Activated T-cell treated with anti-CD3 and anti-CD28 coated beads, Interleukin-2, amount 50 U/mL, for 72 hours (primary cell): ENCODE measurements at regions not wholly inside any gene's neighbourhood (a gene's known extent, or its start where the extent isn't known, plus 50 kb on each side); places are given as distances from the start of the nearest gene placed in this dataset.

Experiments
- ATAC-seq, 2 donors: fragments of 150-1000 bp; cut with Tn5 transposase; replicated peaks in 1 of 2; 2 replicates each; pipeline ENCODE4 v1.10.0; 2021; ENCODE audit warnings: moderate library complexity in 2 of 2, mild to moderate bottlenecking in 1 of 2
- DNase-seq, 2 donors: peaks; one replicate each; pipeline ENCODE4 v3.0.0; 2021 to 2022; ENCODE audit warnings: mixed read lengths in 1 of 2
- H3K27ac Mint-ChIP-seq: one replicate; pipeline ENCODE4 v1.8.0; 2022; ENCODE audit warnings: mild to moderate bottlenecking, moderate library complexity, mixed read lengths
- H3K27me3 Mint-ChIP-seq: one replicate; pipeline ENCODE4 v1.8.0; 2022; ENCODE audit warnings: low read depth, mixed read lengths
- H3K36me3 Mint-ChIP-seq, 2 donors: one replicate each; pipeline ENCODE4 v1.8.0; 2022; ENCODE audit warnings: mixed read lengths in 2 of 2, mild to moderate bottlenecking in 1 of 2; ENCODE audit not compliant: insufficient read depth in 2 of 2
- H3K4me1 Mint-ChIP-seq: one replicate; pipeline ENCODE4 v1.8.0; 2022; ENCODE audit warnings: low read depth, mixed read lengths
- H3K4me3 Mint-ChIP-seq, 2 donors: one replicate each; pipeline ENCODE4 v1.8.0; 2022; ENCODE audit warnings: mild to moderate bottlenecking in 2 of 2, mixed read lengths in 2 of 2, moderate library complexity in 2 of 2
- H3K9me3 Mint-ChIP-seq, 2 donors: one replicate each; pipeline ENCODE4 v1.8.0; 2022; ENCODE audit warnings: mixed read lengths in 2 of 2

- Mint-ChIP-seq H3K36me3 (no peaks in the 10 kb centered on the region), H3K4me3 (no peak overlapping the region), H3K27ac (no peak overlapping the region), H3K9me3 (no peaks in the 10 kb centered on the region), H3K4me1 (no peaks in the 10 kb centered on the region), H3K27me3 (peaks cover 34% of the 10 kb centered on the region)
- no peak for DNase-seq
- ATAC-seq: no peak
Observed at GRCh38 chr2:173667014-173667413, 298.2 kb downstream of the SP3 start.

- H3K4me1 Mint-ChIP-seq: no peaks in the 10 kb centered on the region
- H3K27me3 Mint-ChIP-seq: peaks cover 34% of the 10 kb centered on the region
Observed at GRCh38 chr2:173667415-173667814, 297.8 kb downstream of the SP3 start.

GRCh38 chr2:173669271-173669853 lies 295.8 kb downstream of the SP3 start:
- ATAC-seq (no peak), DNase-seq (no peak)
- Mint-ChIP-seq H3K27ac (no peak overlapping the region), H3K27me3 (peaks cover 18% of the 10 kb centered on the region), H3K4me1 (no peaks in the 10 kb centered on the region), H3K4me3 (no peak overlapping the region), H3K9me3 (no peaks in the 10 kb centered on the region), H3K36me3 (no peaks in the 10 kb centered on the region)

More at GRCh38 chr2:173667415-173667814, 297.8 kb downstream of the SP3 start:
- Mint-ChIP-seq H3K36me3 (no peaks in the 10 kb centered on the region), H3K27ac (no peak overlapping the region), H3K9me3 (no peaks in the 10 kb centered on the region), H3K4me3 (no peak overlapping the region)
- no peak for DNase-seq
- no peak for ATAC-seq

GRCh38 chr2:173669888-173670287 lies 295.3 kb downstream of the SP3 start:
- H3K4me1 Mint-ChIP-seq: no peaks in the 10 kb centered on the region
- ATAC-seq: no peak
- H3K27me3 Mint-ChIP-seq: peaks cover 16% of the 10 kb centered on the region
- DNase-seq: no peak
- no peak overlapping the region for H3K4me3 Mint-ChIP-seq
- H3K27ac Mint-ChIP-seq: no peak overlapping the region
- H3K9me3 Mint-ChIP-seq: no peaks in the 10 kb centered on the region
- H3K36me3 Mint-ChIP-seq: no peaks in the 10 kb centered on the region

- DNase-seq (no peak), ATAC-seq (no peak)
- Mint-ChIP-seq H3K36me3 (peaks cover 0 to 2% of the 10 kb centered on the region in 2 donors), H3K27me3 (peaks cover 40% of the 10 kb centered on the region), H3K27ac (no peak overlapping the region), H3K4me3 (no peak overlapping the region), H3K9me3 (peaks cover 0 to 4% of the 10 kb centered on the region in 2 donors), H3K4me1 (no peaks in the 10 kb centered on the region)
Observed at GRCh38 chr2:173672573-173673340, 292.4 kb downstream of the SP3 start.

GRCh38 chr2:173673640-173674039 lies 291.5 kb downstream of the SP3 start:
- H3K4me1 Mint-ChIP-seq: no peaks in the 10 kb centered on the region
- DNase-seq (no peak), ATAC-seq (no peak)
- peaks cover 0 to 4% of the 10 kb centered on the region in 2 donors for H3K9me3 Mint-ChIP-seq
- H3K4me3 Mint-ChIP-seq: no peak overlapping the region
- H3K36me3 Mint-ChIP-seq: peaks cover 0 to 2% of the 10 kb centered on the region in 2 donors
- no peak overlapping the region for H3K27ac Mint-ChIP-seq
- peaks cover 39% of the 10 kb centered on the region for H3K27me3 Mint-ChIP-seq

- no peak overlapping the region for H3K27ac Mint-ChIP-seq
- H3K9me3 Mint-ChIP-seq: peaks cover 0 to 4% of the 10 kb centered on the region in 2 donors
- DNase-seq: no peak
Observed at GRCh38 chr2:173676647-173677046, 288.5 kb downstream of the SP3 start.

GRCh38 chr2:173678186-173678585 lies 287.0 kb downstream of the SP3 start:
- H3K36me3 Mint-ChIP-seq: peaks cover 0 to 2% of the 10 kb centered on the region in 2 donors
- DNase-seq (no peak), ATAC-seq (no peak)
- H3K27me3 Mint-ChIP-seq: peaks cover 49% of the 10 kb centered on the region
- peaks cover 0 to 4% of the 10 kb centered on the region in 2 donors for H3K9me3 Mint-ChIP-seq
- H3K4me3 Mint-ChIP-seq: no peak overlapping the region
- no peak overlapping the region for H3K27ac Mint-ChIP-seq
- H3K4me1 Mint-ChIP-seq: no peaks in the 10 kb centered on the region

More at GRCh38 chr2:173676647-173677046, 288.5 kb downstream of the SP3 start:
- peaks cover 0 to 2% of the 10 kb centered on the region in 2 donors for H3K36me3 Mint-ChIP-seq
- no peaks in the 10 kb centered on the region for H3K4me1 Mint-ChIP-seq
- ATAC-seq: no peak
- no peak overlapping the region for H3K4me3 Mint-ChIP-seq
- peaks cover 45% of the 10 kb centered on the region for H3K27me3 Mint-ChIP-seq

- H3K27me3 Mint-ChIP-seq: peaks cover 42% of the 10 kb centered on the region
- H3K36me3 Mint-ChIP-seq: peaks cover 0 to 2% of the 10 kb centered on the region in 2 donors
- peaks cover 0 to 4% of the 10 kb centered on the region in 2 donors for H3K9me3 Mint-ChIP-seq
- H3K27ac Mint-ChIP-seq: no peak overlapping the region
- ATAC-seq (no peak), DNase-seq (no peak)
- H3K4me1 Mint-ChIP-seq: no peaks in the 10 kb centered on the region
- no peak overlapping the region for H3K4me3 Mint-ChIP-seq
Observed at GRCh38 chr2:173680574-173680973, 284.6 kb downstream of the SP3 start.

- peaks cover 27% of the 10 kb centered on the region for H3K27me3 Mint-ChIP-seq
- no peaks in the 10 kb centered on the region for H3K36me3 Mint-ChIP-seq
- H3K27ac Mint-ChIP-seq: no peak overlapping the region
- H3K9me3 Mint-ChIP-seq: no peaks in the 10 kb centered on the region
- ATAC-seq (no peak), DNase-seq (no peak)
- no peaks in the 10 kb centered on the region for H3K4me1 Mint-ChIP-seq
- no peak overlapping the region for H3K4me3 Mint-ChIP-seq
Observed at GRCh38 chr2:173681881-173682650, 283.1 kb downstream of the SP3 start.

- no peak for ATAC-seq
- Mint-ChIP-seq H3K27me3 (peaks cover 12% of the 10 kb centered on the region), H3K27ac (no peak overlapping the region), H3K36me3 (no peaks in the 10 kb centered on the region), H3K9me3 (no peaks in the 10 kb centered on the region), H3K4me1 (no peaks in the 10 kb centered on the region), H3K4me3 (no peak overlapping the region)
- no peak for DNase-seq
Observed at GRCh38 chr2:173684896-173685459, 280.2 kb downstream of the SP3 start.

- Mint-ChIP-seq H3K27me3 (peaks cover 5% of the 10 kb centered on the region), H3K27ac (no peak overlapping the region), H3K4me3 (no peak overlapping the region), H3K9me3 (no peaks in the 10 kb centered on the region), H3K4me1 (no peaks in the 10 kb centered on the region), H3K36me3 (no peaks in the 10 kb centered on the region)
- no peak for DNase-seq
- no peak for ATAC-seq
Observed at GRCh38 chr2:173690349-173690748, 274.8 kb downstream of the SP3 start.

GRCh38 chr2:173692068-173692467 lies 273.1 kb downstream of the SP3 start:
- ATAC-seq: no peak

More at GRCh38 chr2:173692068-173692467, 273.1 kb downstream of the SP3 start:
- H3K27me3 Mint-ChIP-seq: peaks cover 5% of the 10 kb centered on the region
- no peak overlapping the region for H3K4me3 Mint-ChIP-seq
- H3K27ac Mint-ChIP-seq: no peak overlapping the region
- H3K4me1 Mint-ChIP-seq: no peaks in the 10 kb centered on the region
- no peaks in the 10 kb centered on the region for H3K36me3 Mint-ChIP-seq
- H3K9me3 Mint-ChIP-seq: no peaks in the 10 kb centered on the region
- no peak for DNase-seq
